ENCODE measurements at regions not wholly inside any gene's neighbourhood (a gene's known extent, or its start where the extent isn't known, plus 50 kb on each side); places are given as distances from the start of the nearest gene placed in this dataset.

DNA sequence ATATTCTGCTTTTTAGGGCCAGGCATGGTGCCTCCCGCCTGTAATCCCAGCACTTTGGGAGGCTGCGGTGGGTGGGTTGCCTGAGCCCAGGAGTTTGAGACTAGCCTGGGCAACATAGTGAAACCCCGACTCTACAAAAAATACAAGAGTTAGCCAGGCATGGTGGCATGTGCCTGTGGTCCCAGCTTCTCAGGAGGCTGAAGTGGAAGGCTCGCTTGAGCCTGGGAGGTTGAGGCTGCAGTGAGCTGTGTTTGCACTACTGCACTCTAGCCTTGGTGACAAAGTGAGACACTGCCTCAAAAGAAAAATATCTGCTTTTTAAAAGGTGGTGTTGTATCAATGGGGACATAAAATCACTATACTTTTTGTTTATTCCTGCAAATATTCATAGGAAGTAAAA is 112.8 kb downstream of the C3orf38 start:
- TF ChIP-seq, protein P1, sequence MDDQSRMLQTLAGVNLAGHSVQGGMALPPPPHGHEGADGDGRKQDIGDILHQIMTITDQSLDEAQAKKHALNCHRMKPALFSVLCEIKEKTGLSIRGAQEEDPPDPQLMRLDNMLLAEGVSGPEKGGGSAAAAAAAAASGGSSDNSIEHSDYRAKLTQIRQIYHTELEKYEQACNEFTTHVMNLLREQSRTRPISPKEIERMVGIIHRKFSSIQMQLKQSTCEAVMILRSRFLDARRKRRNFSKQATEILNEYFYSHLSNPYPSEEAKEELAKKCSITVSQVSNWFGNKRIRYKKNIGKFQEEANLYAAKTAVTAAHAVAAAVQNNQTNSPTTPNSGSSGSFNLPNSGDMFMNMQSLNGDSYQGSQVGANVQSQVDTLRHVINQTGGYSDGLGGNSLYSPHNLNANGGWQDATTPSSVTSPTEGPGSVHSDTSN (IDR thresholded peaks at IDR 0.05) = no peak
- TF ChIP-seq ELF1 (IDR thresholded peaks at IDR 0.05) (no peak), POLR2AphosphoS5 (IDR thresholded peaks at IDR 0.05; ENCODE audit: low read depth, low read length) (no peak), RCOR1 (IDR thresholded peaks at IDR 0.05; ENCODE audit: low read length) (no peak), MEF2A (IDR thresholded peaks at IDR 0.05; ENCODE audit: borderline replicate concordance, low read depth) (no peak), NFIC (IDR thresholded peaks at IDR 0.05; ENCODE audit: borderline replicate concordance) (no peak), REST (IDR thresholded peaks at IDR 0.05; ENCODE audit: low read depth, low read length) (no peak), FOXM1 (IDR thresholded peaks at IDR 0.05; ENCODE audit: low read depth) (no peak)
- TF ChIP-seq, protein P2, sequence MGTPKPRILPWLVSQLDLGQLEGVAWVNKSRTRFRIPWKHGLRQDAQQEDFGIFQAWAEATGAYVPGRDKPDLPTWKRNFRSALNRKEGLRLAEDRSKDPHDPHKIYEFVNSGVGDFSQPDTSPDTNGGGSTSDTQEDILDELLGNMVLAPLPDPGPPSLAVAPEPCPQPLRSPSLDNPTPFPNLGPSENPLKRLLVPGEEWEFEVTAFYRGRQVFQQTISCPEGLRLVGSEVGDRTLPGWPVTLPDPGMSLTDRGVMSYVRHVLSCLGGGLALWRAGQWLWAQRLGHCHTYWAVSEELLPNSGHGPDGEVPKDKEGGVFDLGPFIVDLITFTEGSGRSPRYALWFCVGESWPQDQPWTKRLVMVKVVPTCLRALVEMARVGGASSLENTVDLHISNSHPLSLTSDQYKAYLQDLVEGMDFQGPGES (IDR thresholded peaks at IDR 0.05; ENCODE audit: low read depth, low read length) = no peak
- H3K4me3 ChIP-seq (ENCODE audit: low read depth in 2 of 2, low read length in 1 of 2) = no peak overlapping the region
- no peak overlapping the region for H2AFZ ChIP-seq (ENCODE audit: low read depth)
- no peaks in the 10 kb centered on the region; the same call in 1 of the 2 replicates for H3K79me2 ChIP-seq (ENCODE audit: insufficient read depth)
- H3K9ac ChIP-seq = no peak overlapping the region
- no peak for DNase-seq
- 22% methylated on average over 4 of the region's 4 CpGs for WGBS (ENCODE audit: low lambda C conversion rate)
- ChIA-PET CTCF (no interaction called here), POLR2A (no interaction called here)
- H3K36me3 ChIP-seq (replicated peaks in 1 of 2; ENCODE audit: control insufficient read depth in 1 of 2, insufficient read depth in 2 of 2, low read length in 1 of 2) = no peaks in the 10 kb centered on the region
- H3K9me2 ChIP-seq = no peaks in the 10 kb centered on the region; the same call in 1 of the 2 replicates
- H3K27ac ChIP-seq (ENCODE audit: low read depth in 2 of 2, low read length in 1 of 2) = no peak overlapping the region
- H4K20me1 ChIP-seq (ENCODE audit: insufficient read depth) = no peaks in the 10 kb centered on the region
- no peaks in the 10 kb centered on the region for H3K4me1 ChIP-seq (ENCODE audit: control insufficient read depth in 1 of 2, insufficient read depth in 2 of 2, low read depth in 1 of 2, low read length in 1 of 2)
- H3K9me3 ChIP-seq = no peaks in the 10 kb centered on the region
- H3K4me2 ChIP-seq = no peak overlapping the region
- no peaks in the 10 kb centered on the region; the same call in 1 of the 2 replicates for H3K27me3 ChIP-seq (ENCODE audit: insufficient read depth)
- H3F3A ChIP-seq (replicated peaks; ENCODE audit: insufficient read depth) = no peaks in the 10 kb centered on the region

DNA sequence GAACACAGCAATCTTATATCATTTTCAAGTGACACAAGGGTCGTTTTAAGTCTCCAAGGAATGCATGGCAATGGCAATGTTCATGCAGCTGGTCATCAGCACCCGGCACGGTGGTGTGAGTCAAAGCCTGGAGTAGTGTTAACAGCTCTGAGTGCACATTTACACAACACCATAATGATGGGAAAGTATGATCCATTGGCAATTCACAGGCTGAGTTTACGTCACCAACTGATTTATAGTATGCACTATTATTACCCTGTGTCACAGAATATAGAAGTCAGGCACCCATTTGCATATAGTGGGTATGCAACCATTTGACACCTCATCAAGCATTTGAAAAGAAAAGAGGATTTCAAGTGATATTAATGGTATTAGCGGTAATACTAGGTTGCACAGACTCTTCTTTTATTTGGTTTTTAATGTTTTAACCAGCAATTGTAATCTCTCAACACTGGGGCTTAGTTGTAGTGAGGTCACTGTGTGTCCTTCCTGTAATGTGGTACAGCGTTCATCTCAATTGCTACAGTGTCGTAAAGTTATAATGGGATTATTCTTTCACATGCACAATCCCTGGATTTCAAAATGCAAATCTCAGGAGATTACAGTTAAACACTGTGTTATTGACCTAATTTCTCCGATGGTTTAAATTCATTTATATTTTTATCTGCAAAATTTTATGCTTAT is 113.8 kb downstream of the C3orf38 start:
- no peaks in the 10 kb centered on the region for H4K20me1 ChIP-seq (ENCODE audit: insufficient read depth)
- H3K79me2 ChIP-seq (ENCODE audit: insufficient read depth) = no peaks in the 10 kb centered on the region; the same call in 1 of the 2 replicates
- no peak for DNase-seq
- no peak overlapping the region for H3K4me3 ChIP-seq (ENCODE audit: low read depth in 2 of 2, low read length in 1 of 2)
- H3K27ac ChIP-seq (ENCODE audit: low read depth in 2 of 2, low read length in 1 of 2) = no peak overlapping the region
- no peak overlapping the region for H3K4me2 ChIP-seq
- peaks cover 4% of the 10 kb centered on the region; the same call in 1 of the 2 replicates for H3K27me3 ChIP-seq (ENCODE audit: insufficient read depth)
- no peaks in the 10 kb centered on the region for H3K9me3 ChIP-seq
- no peak overlapping the region for H3K9ac ChIP-seq
- no peaks in the 10 kb centered on the region for H3K36me3 ChIP-seq (replicated peaks in 1 of 2; ENCODE audit: control insufficient read depth in 1 of 2, insufficient read depth in 2 of 2, low read length in 1 of 2)
- POLR2A ChIA-PET = no interaction called here
- H3K9me2 ChIP-seq = no peaks in the 10 kb centered on the region; the same call in 1 of the 2 replicates
- H3K4me1 ChIP-seq (ENCODE audit: control insufficient read depth in 1 of 2, insufficient read depth in 2 of 2, low read depth in 1 of 2, low read length in 1 of 2) = no peaks in the 10 kb centered on the region
- no peaks in the 10 kb centered on the region for H3F3A ChIP-seq (replicated peaks; ENCODE audit: insufficient read depth)
- no peak overlapping the region for H2AFZ ChIP-seq (ENCODE audit: low read depth)
- WGBS (ENCODE audit: low lambda C conversion rate) = 4% methylated on average over 8 of the region's 8 CpGs
- CTCF ChIA-PET = no interaction called here
- TF ChIP-seq FOXM1 (IDR thresholded peaks at IDR 0.05; ENCODE audit: low read depth) (no peak), JUND (IDR thresholded peaks at IDR 0.05) (no peak), FOSL2 (IDR thresholded peaks at IDR 0.05; ENCODE audit: borderline replicate concordance, low read depth) (no peak), FOXJ3 (CRISPR knock-in tag; IDR thresholded peaks at IDR 0.05) (no peak), POLR2AphosphoS5 (IDR thresholded peaks at IDR 0.05; ENCODE audit: low read depth, low read length) (no peak), RAD21 (IDR thresholded peaks at IDR 0.05; ENCODE audit: low read length) (no peak), USF2 (IDR thresholded peaks at IDR 0.05; ENCODE audit: borderline replicate concordance, low read depth, low read length) (no peak), EP300 (IDR thresholded peaks at IDR 0.05; ENCODE audit: borderline replicate concordance in 1 of 2, low read depth in 1 of 2, low read length in 1 of 2) (no peak)
- TF ChIP-seq, protein P1 (IDR thresholded peaks at IDR 0.05) = no peak
- TF ChIP-seq, protein P3, sequence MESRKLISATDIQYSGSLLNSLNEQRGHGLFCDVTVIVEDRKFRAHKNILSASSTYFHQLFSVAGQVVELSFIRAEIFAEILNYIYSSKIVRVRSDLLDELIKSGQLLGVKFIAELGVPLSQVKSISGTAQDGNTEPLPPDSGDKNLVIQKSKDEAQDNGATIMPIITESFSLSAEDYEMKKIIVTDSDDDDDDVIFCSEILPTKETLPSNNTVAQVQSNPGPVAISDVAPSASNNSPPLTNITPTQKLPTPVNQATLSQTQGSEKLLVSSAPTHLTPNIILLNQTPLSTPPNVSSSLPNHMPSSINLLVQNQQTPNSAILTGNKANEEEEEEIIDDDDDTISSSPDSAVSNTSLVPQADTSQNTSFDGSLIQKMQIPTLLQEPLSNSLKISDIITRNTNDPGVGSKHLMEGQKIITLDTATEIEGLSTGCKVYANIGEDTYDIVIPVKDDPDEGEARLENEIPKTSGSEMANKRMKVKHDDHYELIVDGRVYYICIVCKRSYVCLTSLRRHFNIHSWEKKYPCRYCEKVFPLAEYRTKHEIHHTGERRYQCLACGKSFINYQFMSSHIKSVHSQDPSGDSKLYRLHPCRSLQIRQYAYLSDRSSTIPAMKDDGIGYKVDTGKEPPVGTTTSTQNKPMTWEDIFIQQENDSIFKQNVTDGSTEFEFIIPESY (IDR thresholded peaks at IDR 0.05; ENCODE audit: borderline replicate concordance, low read depth) = no peak
